Cardiac septum (tissue), 1 donor: ENCODE measurements at regions not wholly inside any gene's neighbourhood (a gene's known extent, or its start where the extent isn't known, plus 50 kb on each side); places are given as distances from the start of the nearest gene placed in this dataset.
"Not testable (repeated sequence)": the region's sequence is repeated elsewhere in the genome, so short reads cannot be mapped to it uniquely, and the experiment has no call there.

Experiments
- DNase-seq: peaks from one replicate; pipeline ENCODE4 v3.0.0-alpha.2; 2020; ENCODE audit warnings: low spot score
- intact Hi-C: fragments of 100-400 bp; cut with DNase I; formaldehyde crosslinking; loops from one replicate; pipeline ENCODE4 v1.14.0; 2022
- donor health status: DM: no; HTN: no; CAD: no.

DNA sequence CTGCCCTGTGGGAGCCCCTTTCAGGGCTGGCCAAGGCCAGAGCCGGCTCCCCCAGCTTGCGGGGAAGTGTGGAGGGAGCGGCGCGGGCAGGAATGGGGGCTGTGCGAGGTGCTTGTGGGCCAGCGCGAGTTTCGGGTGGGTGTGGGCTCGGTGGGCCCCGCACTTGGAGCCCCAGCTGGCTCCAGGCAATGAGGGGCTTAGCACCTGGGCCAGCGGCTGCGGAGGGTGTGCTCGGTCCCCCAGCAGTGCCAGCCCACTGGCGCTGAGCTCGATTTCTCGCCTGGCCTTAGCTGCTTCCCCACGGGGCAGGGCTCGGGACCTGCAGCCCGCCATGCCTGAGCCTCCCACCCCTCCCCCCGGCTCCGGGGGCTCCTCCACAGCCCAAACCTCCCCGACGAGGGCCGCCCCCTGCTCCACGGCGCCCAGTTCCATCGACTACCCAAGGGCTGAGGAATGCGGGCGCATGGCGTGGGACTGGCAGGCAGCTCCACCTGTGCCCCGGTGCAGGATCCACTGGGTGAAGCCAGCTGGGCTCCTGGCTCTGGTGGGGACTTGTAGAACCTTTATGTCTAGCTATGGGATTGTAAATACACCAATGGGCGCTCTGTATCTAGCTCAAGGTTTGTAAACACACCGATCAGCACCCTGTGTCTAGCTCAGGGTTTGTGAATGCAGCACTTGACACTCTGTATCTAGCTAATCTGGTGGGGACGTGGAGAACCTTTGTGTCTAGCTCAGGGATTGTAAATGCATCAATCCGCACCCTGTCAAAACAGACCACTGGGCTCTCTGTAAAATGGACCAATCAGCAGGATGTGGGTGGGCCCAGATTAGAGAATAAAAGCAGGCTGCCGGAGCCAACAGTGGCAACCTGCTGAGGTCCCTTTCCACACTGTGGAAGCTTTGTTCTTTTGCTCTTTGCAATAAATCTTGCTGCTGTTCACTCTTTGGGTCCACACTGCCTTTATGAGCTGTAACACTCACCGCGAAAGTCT is 1379.1 kb downstream of the RAPGEF2 start:
- DNase-seq, intact Hi-C loops: not testable (repeated sequence)

GRCh38 chr4:160485071-160485687 is 1382.3 kb downstream of the RAPGEF2 start:
- intact Hi-C loops = no loop called here
- DNase-seq = no peak

GRCh38 chr4:160492181-160492580 is 1389.3 kb downstream of the RAPGEF2 start:
- intact Hi-C loops = no loop called here
- no peak for DNase-seq

DNA sequence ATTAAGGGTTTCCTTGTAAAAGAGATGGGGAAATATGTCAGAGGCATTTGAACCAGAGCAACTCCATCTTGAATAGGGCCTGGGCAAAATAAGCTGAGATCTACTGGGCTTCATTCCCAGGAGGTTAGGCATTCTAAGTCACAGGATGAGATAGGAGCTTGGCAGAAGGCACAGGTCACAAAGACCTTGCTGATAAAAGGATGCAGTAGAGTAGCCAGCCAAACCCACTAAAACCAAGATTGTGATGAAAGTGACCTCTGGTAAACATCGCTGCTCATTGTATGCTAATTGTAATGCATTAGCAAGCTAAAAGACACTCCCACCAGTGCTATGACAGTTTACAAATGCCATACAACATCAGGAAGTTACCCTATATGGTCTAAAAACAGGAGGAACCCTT is 1390.3 kb downstream of the RAPGEF2 start:
- intact Hi-C loops = no loop called here
- DNase-seq = no peak

GRCh38 chr4:160495356-160495755 is 1392.5 kb downstream of the RAPGEF2 start:
- intact Hi-C loops = no loop called here
- no peak for DNase-seq

GRCh38 chr4:160498211-160498610 is 1395.3 kb downstream of the RAPGEF2 start:
- no peak for DNase-seq
- intact Hi-C loops = no loop called here

GRCh38 chr4:160505724-160506123 is 1402.8 kb downstream of the RAPGEF2 start:
- DNase-seq = no peak
- intact Hi-C loops = no loop called here

GRCh38 chr4:160510928-160511327 is 1408.0 kb downstream of the RAPGEF2 start:
- intact Hi-C loops = no loop called here
- DNase-seq = no peak

- intact Hi-C loops = no loop called here
- DNase-seq = no peak
Observed at GRCh38 chr4:160514126-160514525, 1411.2 kb downstream of the RAPGEF2 start.

GRCh38 chr4:160523231-160523630 is 1420.4 kb downstream of the RAPGEF2 start:
- intact Hi-C loops = no loop called here
- DNase-seq = no peak

DNA sequence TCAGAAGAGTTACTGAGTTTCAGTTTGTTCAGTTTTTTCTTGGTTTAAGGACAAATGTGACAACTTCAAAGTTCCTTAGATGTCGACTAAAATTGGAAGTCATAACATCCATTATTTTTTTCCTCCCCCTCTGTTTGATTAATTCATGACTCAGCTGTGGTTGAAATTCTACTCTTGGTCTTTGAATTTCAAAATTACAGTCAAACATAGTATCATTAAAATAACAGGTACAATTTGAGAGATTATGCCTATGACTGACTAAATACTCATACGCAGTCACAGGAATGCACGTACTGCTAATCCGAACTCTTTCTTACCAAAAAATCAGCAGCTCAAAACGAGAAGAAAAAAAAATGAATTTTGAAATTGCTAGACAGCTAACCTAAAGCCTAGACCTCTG is 1434.8 kb downstream of the RAPGEF2 start:
- no peak for DNase-seq
- intact Hi-C loops = no loop called here

- no peak for DNase-seq
- intact Hi-C loops = no loop called here
Observed at GRCh38 chr4:160546201-160546600, 1443.3 kb downstream of the RAPGEF2 start.

- intact Hi-C loops, DNase-seq: not testable (repeated sequence)
Observed at GRCh38 chr4:160549951-160550519, 1447.2 kb downstream of the RAPGEF2 start.

DNA sequence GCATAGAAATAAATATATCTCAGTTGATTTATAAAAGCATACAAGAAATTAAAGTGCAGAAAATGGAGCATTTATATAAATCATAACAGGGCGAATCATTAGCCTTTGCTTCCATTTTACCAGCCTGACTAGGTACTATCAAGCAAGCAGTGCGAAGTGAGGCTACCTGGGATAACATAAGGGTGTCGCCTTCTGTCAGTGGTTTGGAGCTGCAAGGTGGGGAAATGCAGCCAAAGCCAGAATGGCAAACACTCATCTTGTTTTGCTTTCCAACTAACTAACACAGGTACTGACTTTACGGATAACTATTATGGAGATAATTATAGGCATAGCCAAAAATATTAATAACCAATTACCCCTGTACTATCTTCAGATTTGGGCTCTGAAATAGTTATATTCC is 1459.8 kb downstream of the RAPGEF2 start:
- no peak for DNase-seq
- intact Hi-C loops = no loop called here

DNA sequence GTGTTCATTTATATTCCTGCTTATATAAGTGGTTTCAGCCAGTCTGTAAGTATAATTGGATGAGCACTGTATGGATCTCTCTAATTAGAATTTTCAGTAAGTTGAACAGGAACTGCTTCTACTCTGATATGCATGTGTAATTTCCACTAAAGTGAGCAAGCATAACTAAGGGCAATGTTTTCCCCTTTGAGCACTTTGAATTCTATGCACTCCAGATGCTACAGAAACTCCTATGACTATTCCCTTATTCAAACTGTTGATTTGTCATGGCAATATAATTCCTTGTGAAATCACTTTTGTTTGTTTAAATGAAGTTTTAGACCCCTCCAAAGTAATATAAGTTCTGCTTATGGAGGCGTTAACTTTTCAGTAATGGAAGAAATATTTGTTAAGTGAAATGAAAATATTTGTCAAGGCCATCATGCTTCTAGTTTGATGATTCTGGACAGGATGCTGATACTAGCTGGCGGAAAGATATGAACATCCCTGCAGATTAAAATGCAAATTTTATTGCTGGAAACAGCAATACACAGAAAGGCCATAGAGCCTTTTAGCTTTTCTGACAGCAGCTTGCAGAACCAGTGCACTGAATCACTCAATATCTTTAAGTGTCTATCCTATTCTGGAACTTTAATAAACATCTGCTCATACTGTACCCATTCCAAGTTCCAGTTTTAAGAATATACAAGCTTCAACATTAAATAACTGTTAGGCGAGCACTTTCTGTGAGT is 1460.8 kb downstream of the RAPGEF2 start:
- no peak for DNase-seq
- intact Hi-C loops = no loop called here

DNA sequence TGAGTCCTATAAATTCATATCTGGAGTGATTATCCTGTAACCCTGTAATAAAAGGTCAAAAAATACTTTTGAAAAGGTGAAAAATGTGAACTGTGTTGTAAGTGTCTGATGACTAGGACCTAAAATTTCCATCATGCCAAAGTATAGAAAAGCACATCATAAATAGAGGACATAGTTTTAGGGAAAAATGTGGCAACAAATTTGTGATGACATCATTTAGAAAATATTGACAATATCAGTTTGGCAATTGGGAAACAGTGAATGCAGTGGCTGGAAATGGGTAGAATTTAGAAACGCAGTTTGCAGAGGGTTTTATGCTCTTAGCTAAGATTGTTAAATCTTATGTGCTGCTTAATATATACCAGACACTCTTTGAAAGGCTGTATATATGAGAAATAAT is 1464.8 kb downstream of the RAPGEF2 start:
- no peak for DNase-seq
- intact Hi-C loops = no loop called here

DNA sequence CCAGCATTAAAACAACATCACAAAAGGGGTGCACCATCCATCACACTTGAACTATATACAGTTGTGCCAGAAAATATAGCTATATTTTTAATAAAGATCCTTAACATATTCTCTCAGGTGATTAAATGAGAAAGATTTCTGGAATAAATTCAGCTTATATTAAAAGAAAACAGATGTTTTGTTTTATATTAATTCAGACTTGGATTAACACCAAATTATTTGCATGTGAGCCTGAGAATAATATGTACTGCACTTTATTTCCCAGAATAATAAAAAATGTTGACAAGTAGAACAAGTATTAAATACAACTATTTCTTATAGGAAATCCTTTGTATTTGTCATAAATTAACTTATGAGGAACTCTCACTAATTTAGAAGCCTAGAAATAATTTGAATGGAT is 1467.4 kb downstream of the RAPGEF2 start:
- DNase-seq = no peak
- intact Hi-C loops = no loop called here

- DNase-seq, intact Hi-C loops: not testable (repeated sequence)
Observed at GRCh38 chr4:160574272-160574671, 1471.4 kb downstream of the RAPGEF2 start.

GRCh38 chr4:160580581-160580980 is 1477.7 kb downstream of the RAPGEF2 start:
- intact Hi-C loops = no loop called here
- no peak for DNase-seq

- DNase-seq = no peak
- intact Hi-C loops = no loop called here
Observed at GRCh38 chr4:160592258-160592657, 1489.4 kb downstream of the RAPGEF2 start.
